Lower leg skin (tissue), 3 donors: ENCODE measurements at regions not wholly inside any gene's neighbourhood (a gene's known extent, or its start where the extent isn't known, plus 50 kb on each side); places are given as distances from the start of the nearest gene placed in this dataset.

Experiments
- CTCF ChIP-seq, 3 donors: fragments of 450-650 bp; IDR thresholded peaks; one replicate each; pipeline ENCODE4 v1.5.1; 2016; ENCODE audit warnings: antibody characterized with exemption in 3 of 3, mild to moderate bottlenecking in 3 of 3, moderate library complexity in 2 of 3
- POLR2A ChIP-seq, 2 donors: fragments of 450-650 bp; IDR thresholded peaks; one replicate each; pipeline ENCODE4 v1.6.1; 2016 to 2017; ENCODE audit warnings: antibody characterized with exemption in 2 of 2, mild to moderate bottlenecking in 1 of 2, moderate library complexity in 1 of 2

GRCh38 chrX:38940547-38940946 lies 139.3 kb downstream of the MID1IP1 start:
- TF ChIP-seq CTCF (IDR thresholded peaks at IDR 0.05) (no peak), POLR2A (IDR thresholded peaks at IDR 0.05) (no peak)
